Calu3 (cell line): ENCODE measurements at regions not wholly inside any gene's neighbourhood (a gene's known extent, or its start where the extent isn't known, plus 50 kb on each side); places are given as distances from the start of the nearest gene placed in this dataset.

ENCODE experiments used
- BruUV-seq: library from RNA; stranded (reverse); fragments of 400-500 nt; replicated peaks from 2 replicates; lab custom pipeline; 2021; lab: Mats Ljungman, UMichigan
- CTCF ChIA-PET: fragments of 300-600 bp; sonication (Branson Sonifier 250); formaldehyde crosslinking; loops from one replicate; lab custom pipeline; 2022; ENCODE audit warnings: antibody characterized with exemption; lab: Charles Lee
- DNase-seq: peaks from one replicate; pipeline ENCODE4 v3.0.0; 2022
- H3K27ac Mint-ChIP-seq: one replicate; pipeline ENCODE4 v1.8.0; 2022; ENCODE audit warnings: mixed read lengths; ENCODE audit not compliant: unreplicated experiment
- H3K27me3 Mint-ChIP-seq: one replicate; pipeline ENCODE4 v1.8.0; 2022; ENCODE audit warnings: mixed read lengths; ENCODE audit not compliant: unreplicated experiment
- H3K36me3 Mint-ChIP-seq: one replicate; pipeline ENCODE4 v1.8.0; 2022; ENCODE audit warnings: mild to moderate bottlenecking, moderate library complexity, mixed read lengths; ENCODE audit not compliant: insufficient read depth, unreplicated experiment
- H3K4me1 Mint-ChIP-seq: one replicate; pipeline ENCODE4 v1.8.0; 2022; ENCODE audit warnings: mild to moderate bottlenecking, low read depth, mixed read lengths; ENCODE audit not compliant: unreplicated experiment
- H3K4me3 Mint-ChIP-seq: one replicate; pipeline ENCODE4 v1.8.0; 2022; ENCODE audit warnings: mild to moderate bottlenecking, low read depth, moderate library complexity, mixed read lengths; ENCODE audit not compliant: unreplicated experiment
- H3K9me3 Mint-ChIP-seq: one replicate; pipeline ENCODE4 v1.8.0; 2022; ENCODE audit warnings: low read depth, mixed read lengths; ENCODE audit not compliant: unreplicated experiment
- CTCF ChIP-seq: fragments of 200-600 bp; IDR thresholded peaks from one replicate; pipeline ENCODE4 v1.8.0; 2022; ENCODE audit warnings: antibody characterized with exemption; ENCODE audit not compliant: unreplicated experiment
- intact Hi-C: fragments of 100-400 bp; cut with micrococcal nuclease; formaldehyde crosslinking; loops from one replicate; pipeline ENCODE4 v1.10.0; 2022; ENCODE audit not compliant: unreplicated experiment

- H3K36me3 Mint-ChIP-seq = no peaks in the 10 kb centered on the region
- no peak for TF ChIP-seq CTCF
- no peaks in the 10 kb centered on the region for H3K4me1 Mint-ChIP-seq
- no peak for DNase-seq
- BruUV-seq = no TSS peak
- H3K9me3 Mint-ChIP-seq = no peaks in the 10 kb centered on the region
- CTCF ChIA-PET = interaction anchor here (0.7 kb wide), 1 partner anchor 225 kb away, joined by 3 read pairs; no protein-coding TSS in a partner anchor
- no peaks in the 10 kb centered on the region for H3K27me3 Mint-ChIP-seq
- intact Hi-C loops = no loop called here
- no peak overlapping the region for H3K27ac Mint-ChIP-seq
- no peak overlapping the region for H3K4me3 Mint-ChIP-seq
These were observed 376.4 kb upstream of the ZEB2 start for GRCh38 chr2:144896341-144896740.

GRCh38 chr2:144894612-144895599 is 375.0 kb upstream of the ZEB2 start:
- intact Hi-C loops = no loop called here
- Mint-ChIP-seq H3K36me3 (no peaks in the 10 kb centered on the region), H3K27ac (no peak overlapping the region), H3K9me3 (no peaks in the 10 kb centered on the region), H3K4me3 (no peak overlapping the region), H3K27me3 (no peaks in the 10 kb centered on the region), H3K4me1 (no peaks in the 10 kb centered on the region)
- DNase-seq = no peak
- TF ChIP-seq CTCF = no peak
- no TSS peak for BruUV-seq
- CTCF ChIA-PET = no interaction called here

- H3K4me3 Mint-ChIP-seq = no peak overlapping the region
- no peak overlapping the region for H3K27ac Mint-ChIP-seq
- no peak for DNase-seq
- no peaks in the 10 kb centered on the region for H3K27me3 Mint-ChIP-seq
- CTCF ChIA-PET = no interaction called here
- TF ChIP-seq CTCF = no peak
- intact Hi-C loops = no loop called here
- H3K4me1 Mint-ChIP-seq = no peaks in the 10 kb centered on the region
- no peaks in the 10 kb centered on the region for H3K9me3 Mint-ChIP-seq
- BruUV-seq = no TSS peak
- no peaks in the 10 kb centered on the region for H3K36me3 Mint-ChIP-seq
These were observed 373.5 kb upstream of the ZEB2 start for GRCh38 chr2:144893464-144893863.

- Mint-ChIP-seq H3K4me1 (no peaks in the 10 kb centered on the region), H3K9me3 (no peaks in the 10 kb centered on the region), H3K4me3 (no peak overlapping the region), H3K27ac (no peak overlapping the region), H3K36me3 (no peaks in the 10 kb centered on the region), H3K27me3 (no peaks in the 10 kb centered on the region)
- DNase-seq = no peak
- peak; percentile 17 for TF ChIP-seq CTCF
- intact Hi-C loops = no loop called here
- no TSS peak for BruUV-seq
- CTCF ChIA-PET = no interaction called here
These were observed 370.9 kb upstream of the ZEB2 start for GRCh38 chr2:144890828-144891227.
